Ascending aorta (tissue), 2 donors: ENCODE measurements at regions not wholly inside any gene's neighbourhood (a gene's known extent, or its start where the extent isn't known, plus 50 kb on each side); places are given as distances from the start of the nearest gene placed in this dataset.

Experiments used
- DNase-seq, 2 donors: peaks; one replicate each; pipeline ENCODE4 v3.0.0-alpha.2; 2019; ENCODE audit warnings: low spot score in 2 of 2
- H3K27ac ChIP-seq, 2 donors: fragments of 200-600 bp; sonication (generic); one replicate each; pipeline ENCODE4 v1.5.1; 2016 to 2017; ENCODE audit warnings: mild to moderate bottlenecking in 1 of 2
- H3K27me3 ChIP-seq: fragments of 200-600 bp; sonication (generic); one replicate; pipeline ENCODE4 v1.5.1; 2017
- H3K36me3 ChIP-seq, 2 donors: fragments of 200-600 bp; sonication (generic); one replicate each; pipeline ENCODE4 v1.5.1; 2016
- H3K4me1 ChIP-seq, 2 donors: fragments of 200-600 bp; sonication (generic); one replicate each; pipeline ENCODE4 v1.5.1; 2016 to 2017; ENCODE audit warnings: mild to moderate bottlenecking in 1 of 2
- H3K4me3 ChIP-seq, 2 donors: fragments of 200-600 bp; sonication (generic); one replicate each; pipeline ENCODE4 v1.5.1; 2016 to 2017; ENCODE audit warnings: mild to moderate bottlenecking in 1 of 2
- H3K9me3 ChIP-seq, 2 donors: fragments of 200-600 bp; sonication (generic); one replicate each; pipeline ENCODE4 v1.5.1; 2016
- CTCF ChIP-seq, 3 experiments: fragments of 200-600 bp in 2 of 3; fragments of 450-650 bp in 1 of 3; sonication (generic) in 2 of 3; IDR thresholded peaks; one replicate each; pipeline ENCODE4 v1.5.1; 2016 to 2019; ENCODE audit warnings: antibody characterized with exemption in 3 of 3, mild to moderate bottlenecking in 1 of 3, moderate library complexity in 1 of 3
- intact Hi-C: fragments of 100-400 bp; cut with DNase I; formaldehyde crosslinking; loops from one replicate; pipeline ENCODE4 v1.15.1; 2023

- Histone ChIP-seq H3K27me3 (no peaks in the 10 kb centered on the region), H3K36me3 (no peaks in the 10 kb centered on the region), H3K4me1 (no peaks in the 10 kb centered on the region), H3K4me3 (no peak overlapping the region), H3K27ac (no peak overlapping the region), H3K9me3 (no peaks in the 10 kb centered on the region)
- intact Hi-C loops, result no loop called here
- no peak for TF ChIP-seq CTCF (IDR thresholded peaks at IDR 0.05)
- no peak for DNase-seq
Measured at GRCh38 chr4:121451310-121451709, 70.5 kb upstream of the QRFPR start.

GRCh38 chr4:121449416-121449815, 68.6 kb upstream of the QRFPR start:
- no peaks in the 10 kb centered on the region for H3K4me1 ChIP-seq
- H3K4me3 ChIP-seq, result no peak overlapping the region
- no peak for TF ChIP-seq CTCF (IDR thresholded peaks at IDR 0.05)
- intact Hi-C loops, result no loop called here
- H3K9me3 ChIP-seq, result no peaks in the 10 kb centered on the region
- no peaks in the 10 kb centered on the region for H3K27me3 ChIP-seq
- no peak for DNase-seq
- no peak overlapping the region for H3K27ac ChIP-seq
- no peaks in the 10 kb centered on the region for H3K36me3 ChIP-seq

GRCh38 chr4:121448231-121448630, 67.4 kb upstream of the QRFPR start:
- intact Hi-C loops, result no loop called here
- Histone ChIP-seq H3K27me3 (no peaks in the 10 kb centered on the region), H3K27ac (no peak overlapping the region), H3K4me3 (no peak overlapping the region), H3K9me3 (no peaks in the 10 kb centered on the region), H3K4me1 (no peaks in the 10 kb centered on the region), H3K36me3 (no peaks in the 10 kb centered on the region)
- TF ChIP-seq CTCF (IDR thresholded peaks at IDR 0.05), result no peak
- no peak for DNase-seq

GRCh38 chr4:121439669-121440068, 58.9 kb upstream of the QRFPR start:
- Histone ChIP-seq H3K4me3 (no peak overlapping the region), H3K9me3 (peaks cover 0 to 18% of the 10 kb centered on the region in 2 donors)

More at GRCh38 chr4:121439669-121440068, 58.9 kb upstream of the QRFPR start:
- intact Hi-C loops, result no loop called here
- H3K27ac ChIP-seq, result no peak overlapping the region
- no peaks in the 10 kb centered on the region for H3K4me1 ChIP-seq
- no peaks in the 10 kb centered on the region for H3K36me3 ChIP-seq
- DNase-seq, result no peak
- no peak for TF ChIP-seq CTCF (IDR thresholded peaks at IDR 0.05)
- H3K27me3 ChIP-seq, result no peaks in the 10 kb centered on the region
